Adrenal gland (tissue), 9 donors: ENCODE measurements at regions not wholly inside any gene's neighbourhood (a gene's known extent, or its start where the extent isn't known, plus 50 kb on each side); places are given as distances from the start of the nearest gene placed in this dataset.

ENCODE experiments used
- DNase-seq, 7 donors: peaks; one replicate each; pipeline ENCODE4 v3.0.0-alpha.2; 2019 to 2020
- H3K27ac ChIP-seq, 5 donors: fragments of 200-600 bp; sonication (generic) in 4 of 5; 1 replicate in 3 of 5; 2 replicates in 2 of 5; pipeline versions ENCODE4 v1.5.1 to v1.8.0; 2016 to 2020; ENCODE audit warnings: mild to moderate bottlenecking in 1 of 5
- H3K27me3 ChIP-seq: fragments of 200-600 bp; 2 replicates; pipeline ENCODE4 v1.8.0; 2021
- H3K36me3 ChIP-seq, 2 donors: fragments of 200-600 bp; replicated peaks in 1 of 2; 1 replicate in 1 of 2; 2 replicates in 1 of 2; pipeline versions ENCODE4 v1.5.1 to v1.8.0; 2018 to 2022
- H3K4me1 ChIP-seq, 2 donors: fragments of 200-600 bp; replicated peaks in 1 of 2; 1 replicate in 1 of 2; 2 replicates in 1 of 2; pipeline versions ENCODE4 v1.5.1 to v1.8.0; 2018 to 2021
- H3K4me3 ChIP-seq, 4 donors: fragments of 200-600 bp; sonication (generic) in 3 of 4; one replicate each; pipeline ENCODE4 v1.5.1; 2016 to 2018
- H3K9me3 ChIP-seq, 3 donors: fragments of 200-600 bp; sonication (generic) in 1 of 3; replicated peaks in 1 of 3; 1 replicate in 2 of 3; 2 replicates in 1 of 3; pipeline versions ENCODE4 v1.5.1 to v1.8.0; 2016 to 2021
- POLR2A ChIP-seq, 2 donors: fragments of 450-650 bp; IDR thresholded peaks; one replicate each; pipeline ENCODE4 v1.6.1; 2017; ENCODE audit warnings: antibody characterized with exemption in 2 of 2, mild to moderate bottlenecking in 2 of 2, moderate library complexity in 1 of 2
- WGBS, 4 donors: extraction: QIAGEN DNeasy Blood & Tissue Kit in 2 of 4; methylation state at CpG; one replicate each; pipeline versions ENCODE4 v1.1.5 to v1.1.7; 2013 to 2017; 5-methylcytosine and 5-hydroxymethylcytosine counted together
- intact Hi-C, 2 donors: fragments of 100-400 bp; cut with DNase I; formaldehyde crosslinking; loops; one replicate each; pipeline versions ENCODE4 v1.14.1 to v1.15.0; 2022 to 2023
- TF ChIP-seq, protein P1 (sequence below), 6 experiments: fragments of 450-650 bp in 4 of 6; fragments of 200-600 bp in 2 of 6; sonication (generic) in 1 of 6; IDR thresholded peaks; 1 replicate in 5 of 6; 2 replicates in 1 of 6; pipeline versions ENCODE4 v1.5.1 to v1.8.0; 2016 to 2021; ENCODE audit warnings: antibody characterized with exemption in 6 of 6, mild to moderate bottlenecking in 2 of 6, moderate library complexity in 1 of 6
- donor health status: healthy with polysubstance abuse.
- donor health status: Bipolar disorder and iron deficiency.
- donor health status: DM: yes; HTN: yes; CAD: no.
- donor health status: DM: no; HTN: no; CAD: no.
- donor health status: DM: no; HTN: no; CAD: no.

DNA sequence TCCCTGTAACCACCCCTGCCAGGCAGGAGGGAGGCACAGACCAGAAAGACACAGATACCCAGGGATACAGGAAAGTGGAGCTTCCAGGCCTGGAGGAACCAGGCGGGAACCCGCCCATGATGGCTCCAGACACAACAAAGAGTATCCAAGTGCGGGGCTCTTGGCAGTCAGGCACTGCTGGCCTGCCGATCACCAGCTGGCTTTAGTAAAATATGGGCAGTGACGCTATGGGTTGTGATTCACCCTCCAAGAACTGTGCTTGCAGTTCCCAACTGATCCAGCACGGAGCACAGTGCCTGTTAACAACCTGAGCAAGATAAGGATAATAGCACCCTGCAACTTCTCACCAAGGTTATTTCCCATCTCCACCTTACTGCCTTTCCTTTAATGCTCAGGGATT, 463.3 kb downstream of the IRX1 start:
- WGBS, 4 donors = 56 to 71% (median 65%) methylated on average over 6 of the region's 6 CpGs
- intact Hi-C loops = no loop called here
- DNase-seq = no peak

DNA sequence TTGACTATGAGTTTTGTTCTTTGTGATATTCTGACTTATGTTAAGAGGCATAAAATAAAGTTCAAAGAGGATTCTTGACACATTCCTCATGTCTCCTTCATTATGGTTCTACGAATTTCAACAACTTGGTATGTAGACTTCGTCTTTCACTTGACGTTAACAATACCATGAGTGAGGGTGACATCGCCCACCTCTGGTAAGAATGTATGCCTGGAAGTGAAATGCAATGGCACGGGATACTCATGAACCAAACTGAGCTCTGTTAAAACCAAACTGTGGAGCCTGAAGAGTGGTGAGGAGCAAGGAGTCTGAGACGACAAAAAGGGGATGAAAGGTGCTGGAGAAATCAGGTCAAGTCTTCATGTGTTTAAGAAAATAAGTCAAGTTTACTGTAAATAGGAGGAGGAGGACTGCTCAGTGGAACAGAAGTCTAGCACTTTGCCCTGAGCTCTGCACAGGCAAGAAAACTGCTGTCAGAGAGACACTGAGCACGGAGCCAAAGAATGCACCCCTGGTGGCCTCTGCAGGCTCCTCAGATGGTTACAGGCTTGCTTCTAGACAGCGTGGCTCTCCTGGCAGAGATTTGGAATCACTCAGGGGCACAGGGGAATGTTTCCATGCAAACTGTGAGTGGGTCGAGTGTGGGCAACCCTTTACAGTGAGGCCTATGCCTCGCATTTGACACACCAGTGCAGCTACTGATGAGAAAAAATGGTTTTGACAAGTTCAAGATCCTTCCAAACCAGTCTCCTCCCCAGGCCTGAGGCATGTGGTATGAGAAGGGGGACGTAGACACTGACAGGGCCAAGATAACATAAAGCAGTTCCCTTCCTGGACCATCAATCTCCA, 470.1 kb downstream of the IRX1 start:
- 43 to 57% (median 52%) methylated on average over 11 of the region's 11 CpGs for WGBS, 4 donors
- intact Hi-C loops = no loop called here
- Histone ChIP-seq H3K4me1 (no peaks in the 10 kb centered on the region), H3K9me3 (no peaks in the 10 kb centered on the region), H3K27ac (no peak overlapping the region), H3K4me3 (no peak overlapping the region), H3K36me3 (no peaks in the 10 kb centered on the region), H3K27me3 (no peaks in the 10 kb centered on the region)
- TF ChIP-seq, protein P1, sequence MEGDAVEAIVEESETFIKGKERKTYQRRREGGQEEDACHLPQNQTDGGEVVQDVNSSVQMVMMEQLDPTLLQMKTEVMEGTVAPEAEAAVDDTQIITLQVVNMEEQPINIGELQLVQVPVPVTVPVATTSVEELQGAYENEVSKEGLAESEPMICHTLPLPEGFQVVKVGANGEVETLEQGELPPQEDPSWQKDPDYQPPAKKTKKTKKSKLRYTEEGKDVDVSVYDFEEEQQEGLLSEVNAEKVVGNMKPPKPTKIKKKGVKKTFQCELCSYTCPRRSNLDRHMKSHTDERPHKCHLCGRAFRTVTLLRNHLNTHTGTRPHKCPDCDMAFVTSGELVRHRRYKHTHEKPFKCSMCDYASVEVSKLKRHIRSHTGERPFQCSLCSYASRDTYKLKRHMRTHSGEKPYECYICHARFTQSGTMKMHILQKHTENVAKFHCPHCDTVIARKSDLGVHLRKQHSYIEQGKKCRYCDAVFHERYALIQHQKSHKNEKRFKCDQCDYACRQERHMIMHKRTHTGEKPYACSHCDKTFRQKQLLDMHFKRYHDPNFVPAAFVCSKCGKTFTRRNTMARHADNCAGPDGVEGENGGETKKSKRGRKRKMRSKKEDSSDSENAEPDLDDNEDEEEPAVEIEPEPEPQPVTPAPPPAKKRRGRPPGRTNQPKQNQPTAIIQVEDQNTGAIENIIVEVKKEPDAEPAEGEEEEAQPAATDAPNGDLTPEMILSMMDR (IDR thresholded peaks at IDR 0.05) = no peak
- no peak for TF ChIP-seq POLR2A (IDR thresholded peaks at IDR 0.05)
- no peak for DNase-seq

More for the DNA sequence above, 463.3 kb downstream of the IRX1 start:
- H3K27me3 ChIP-seq = no peaks in the 10 kb centered on the region
- H3K36me3 ChIP-seq = no peaks in the 10 kb centered on the region
- TF ChIP-seq, protein P1 (IDR thresholded peaks at IDR 0.05) = no peak
- TF ChIP-seq POLR2A (IDR thresholded peaks at IDR 0.05) = no peak
- H3K4me3 ChIP-seq = no peak overlapping the region
- no peaks in the 10 kb centered on the region for H3K9me3 ChIP-seq
- H3K4me1 ChIP-seq = no peaks in the 10 kb centered on the region
- no peak overlapping the region for H3K27ac ChIP-seq

DNA sequence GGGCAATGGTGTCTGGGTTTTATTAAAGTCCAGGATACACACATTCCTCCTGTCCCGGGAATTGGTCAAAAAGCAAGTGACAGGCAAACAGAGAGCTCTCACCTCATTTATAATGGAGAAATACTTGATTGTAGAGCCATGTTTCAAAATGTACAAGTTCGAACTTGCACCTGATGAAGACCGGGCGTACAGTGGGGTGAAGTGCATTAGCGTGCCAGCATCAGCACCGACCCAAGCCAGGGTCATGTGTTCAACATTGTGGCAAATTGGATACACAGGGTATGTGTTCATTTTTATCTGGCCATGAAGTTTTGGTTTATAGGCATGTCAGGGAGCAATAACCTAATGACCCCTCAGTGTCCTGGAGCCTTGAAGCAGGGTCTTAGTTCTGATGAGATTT, 472.5 kb downstream of the IRX1 start:
- no peak overlapping the region for H3K27ac ChIP-seq
- no peaks in the 10 kb centered on the region for H3K27me3 ChIP-seq
- H3K36me3 ChIP-seq = no peaks in the 10 kb centered on the region
- H3K4me3 ChIP-seq = no peak overlapping the region
- DNase-seq = no peak
- intact Hi-C loops = no loop called here
- H3K4me1 ChIP-seq = no peaks in the 10 kb centered on the region
- no peak for TF ChIP-seq POLR2A (IDR thresholded peaks at IDR 0.05)
- TF ChIP-seq, protein P1 (IDR thresholded peaks at IDR 0.05) = no peak
- 67 to 84% (median 79%) methylated on average over 6 of the region's 6 CpGs for WGBS, 4 donors
- H3K9me3 ChIP-seq = peaks cover 0 to 5% (median 0%) of the 10 kb centered on the region in 3 donors

DNA sequence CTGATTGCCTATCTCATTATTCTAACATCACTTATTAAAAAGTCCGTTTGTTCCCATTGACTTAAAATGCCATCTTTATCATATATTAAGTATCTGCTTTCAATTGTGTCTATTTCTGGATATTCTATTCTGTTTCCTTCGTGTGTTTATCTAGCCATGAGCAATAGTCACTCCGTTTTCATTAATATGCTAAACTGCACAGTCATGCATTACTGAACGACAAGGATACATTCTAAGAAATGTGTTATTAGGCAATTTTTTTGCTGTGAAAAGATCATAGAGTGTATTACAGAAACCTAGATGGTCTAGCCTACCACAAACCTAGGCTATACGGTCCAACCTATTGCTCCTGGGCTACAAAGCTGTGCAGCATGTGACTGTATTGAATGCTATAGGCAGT, 482.9 kb downstream of the IRX1 start:
- intact Hi-C loops = no loop called here

More for the DNA sequence above, 482.9 kb downstream of the IRX1 start:
- no peaks in the 10 kb centered on the region for H3K9me3 ChIP-seq
- H3K4me1 ChIP-seq = no peaks in the 10 kb centered on the region
- no peak for TF ChIP-seq POLR2A (IDR thresholded peaks at IDR 0.05)
- TF ChIP-seq, protein P1 (IDR thresholded peaks at IDR 0.05) = no peak
- H3K36me3 ChIP-seq = no peaks in the 10 kb centered on the region
- H3K27me3 ChIP-seq = no peaks in the 10 kb centered on the region
- no peak overlapping the region for H3K4me3 ChIP-seq
- no peak overlapping the region for H3K27ac ChIP-seq
- WGBS, 4 donors = 68 to 73% (median 70%) methylated on average over 5 of the region's 5 CpGs
- no peak for DNase-seq
